Fibroblast of lung (primary cell): ENCODE measurements at regions not wholly inside any gene's neighbourhood (a gene's known extent, or its start where the extent isn't known, plus 50 kb on each side); places are given as distances from the start of the nearest gene placed in this dataset.

Source experiments
- EZH2 ChIP-seq: IDR thresholded peaks from 2 replicates; pipeline ENCODE4 v1.5.1; 2012; ENCODE audit warnings: low read length, control low read depth, mild to moderate bottlenecking; ENCODE audit errors: missing control alignments
- TF ChIP-seq, protein P1 (sequence below), 2 donors: IDR thresholded peaks in 1 of 2; conservative IDR thresholded peaks in 1 of 2; 1 replicate in 1 of 2; 2 replicates in 1 of 2; pipeline ENCODE4 v1.5.1; 2011 to 2012; ENCODE audit warnings: low read length in 2 of 2, control low read depth in 1 of 2, inconsistent platforms in 1 of 2, low read depth in 1 of 2, mild to moderate bottlenecking in 1 of 2

DNA sequence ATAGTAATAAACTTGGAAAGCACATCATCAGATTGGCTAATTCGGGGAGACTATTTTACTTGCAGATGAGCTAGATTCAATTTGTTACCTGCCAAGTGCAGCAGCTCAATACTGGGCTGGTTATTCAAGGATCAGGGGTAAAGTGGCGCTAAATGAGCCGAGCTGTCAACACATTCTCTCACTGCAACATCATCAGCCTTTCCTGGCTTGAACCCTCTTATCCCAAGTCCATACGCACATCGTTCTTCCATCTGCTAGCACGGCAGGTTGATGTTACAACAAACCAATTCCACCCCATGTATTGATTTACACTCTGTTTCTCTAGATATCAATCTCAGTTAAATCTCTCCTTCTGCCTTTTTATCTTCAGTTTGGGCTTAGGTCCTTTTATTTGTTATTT, 2101.5 kb upstream of the AGA start:
- TF ChIP-seq, protein P1, sequence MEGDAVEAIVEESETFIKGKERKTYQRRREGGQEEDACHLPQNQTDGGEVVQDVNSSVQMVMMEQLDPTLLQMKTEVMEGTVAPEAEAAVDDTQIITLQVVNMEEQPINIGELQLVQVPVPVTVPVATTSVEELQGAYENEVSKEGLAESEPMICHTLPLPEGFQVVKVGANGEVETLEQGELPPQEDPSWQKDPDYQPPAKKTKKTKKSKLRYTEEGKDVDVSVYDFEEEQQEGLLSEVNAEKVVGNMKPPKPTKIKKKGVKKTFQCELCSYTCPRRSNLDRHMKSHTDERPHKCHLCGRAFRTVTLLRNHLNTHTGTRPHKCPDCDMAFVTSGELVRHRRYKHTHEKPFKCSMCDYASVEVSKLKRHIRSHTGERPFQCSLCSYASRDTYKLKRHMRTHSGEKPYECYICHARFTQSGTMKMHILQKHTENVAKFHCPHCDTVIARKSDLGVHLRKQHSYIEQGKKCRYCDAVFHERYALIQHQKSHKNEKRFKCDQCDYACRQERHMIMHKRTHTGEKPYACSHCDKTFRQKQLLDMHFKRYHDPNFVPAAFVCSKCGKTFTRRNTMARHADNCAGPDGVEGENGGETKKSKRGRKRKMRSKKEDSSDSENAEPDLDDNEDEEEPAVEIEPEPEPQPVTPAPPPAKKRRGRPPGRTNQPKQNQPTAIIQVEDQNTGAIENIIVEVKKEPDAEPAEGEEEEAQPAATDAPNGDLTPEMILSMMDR (conservative IDR thresholded peaks at IDR 0.05 in 1 of 2, IDR thresholded peaks at IDR 0.05 in 1 of 2; ENCODE audit: low read depth in 1 of 2, low read length in 2 of 2), result no peak
- TF ChIP-seq EZH2, result no peak
